Choroid plexus epithelial cell (primary cell): ENCODE measurements at regions not wholly inside any gene's neighbourhood (a gene's known extent, or its start where the extent isn't known, plus 50 kb on each side); places are given as distances from the start of the nearest gene placed in this dataset.

Experiments
- DNase-seq: peaks from one replicate; pipeline ENCODE4 v3.0.0-alpha.2; 2010; ENCODE audit warnings: low read depth
- H3K4me3 ChIP-seq: 2 replicates; pipeline ENCODE4 v1.5.1; 2011; ENCODE audit warnings: low read depth, mild to moderate bottlenecking, control low read depth, low read length, moderate library complexity
- CTCF ChIP-seq: conservative IDR thresholded peaks from 2 replicates; pipeline ENCODE4 v1.5.1; 2011; ENCODE audit warnings: low read depth, mild to moderate bottlenecking, control low read depth, inconsistent platforms, low read length, moderate library complexity

GRCh38 chr3:124509884-124510283 is 220.4 kb upstream of the UMPS start:
- TF ChIP-seq CTCF: no peak

GRCh38 chr3:124510290-124510689 is 220.0 kb upstream of the UMPS start:
- no peak for TF ChIP-seq CTCF
- DNase-seq: no peak
- no peak overlapping the region for H3K4me3 ChIP-seq

More at GRCh38 chr3:124509884-124510283, 220.4 kb upstream of the UMPS start:
- no peak for DNase-seq
- H3K4me3 ChIP-seq: no peak overlapping the region

- DNase-seq: no peak
- TF ChIP-seq CTCF: no peak
- no peak overlapping the region for H3K4me3 ChIP-seq
Observed at GRCh38 chr3:124512881-124513609, 217.2 kb upstream of the UMPS start.

- DNase-seq: no peak
- no peak for TF ChIP-seq CTCF
- no peak overlapping the region for H3K4me3 ChIP-seq
Observed at GRCh38 chr3:124513610-124513997, 216.6 kb upstream of the UMPS start.

- H3K4me3 ChIP-seq: no peak overlapping the region
- no peak for TF ChIP-seq CTCF
- DNase-seq: no peak
Observed at GRCh38 chr3:124514683-124515082, 215.6 kb upstream of the UMPS start.

- H3K4me3 ChIP-seq: no peak overlapping the region
- no peak for TF ChIP-seq CTCF
- DNase-seq: no peak
Observed at GRCh38 chr3:124516333-124516732, 213.9 kb upstream of the UMPS start.

GRCh38 chr3:124517306-124517705 is 212.9 kb upstream of the UMPS start:
- no peak for TF ChIP-seq CTCF
- no peak for DNase-seq
- no peak overlapping the region for H3K4me3 ChIP-seq
